Neuronal stem cell (in vitro differentiated cells): ENCODE measurements at regions not wholly inside any gene's neighbourhood (a gene's known extent, or its start where the extent isn't known, plus 50 kb on each side); places are given as distances from the start of the nearest gene placed in this dataset.
"Not testable (repeated sequence)": the region's sequence is repeated elsewhere in the genome, so short reads cannot be mapped to it uniquely, and the experiment has no call there.

Experiments used
- DNase-seq: peaks from one replicate; pipeline ENCODE4 v3.0.0-alpha.2; 2013; ENCODE audit warnings: low spot score
- H2AFZ ChIP-seq: one replicate; pipeline ENCODE4 v1.6.1; 2013; ENCODE audit warnings: mild to moderate bottlenecking, low read length, inconsistent platforms
- H2AK5ac ChIP-seq: 2 replicates; pipeline ENCODE4 v1.6.1; 2013; ENCODE audit warnings: low read depth, mild to moderate bottlenecking, inconsistent platforms, low read length, moderate library complexity, mixed read lengths
- H2BK120ac ChIP-seq: 2 replicates; pipeline ENCODE4 v1.6.1; 2013; ENCODE audit warnings: low read depth, mild to moderate bottlenecking, inconsistent platforms, low read length, moderate library complexity, mixed read lengths
- H2BK12ac ChIP-seq: one replicate; pipeline ENCODE4 v1.6.1; 2013; ENCODE audit warnings: low read length, inconsistent platforms
- H2BK15ac ChIP-seq: 2 replicates; pipeline ENCODE4 v1.6.1; 2013; ENCODE audit warnings: mild to moderate bottlenecking, low read length, inconsistent platforms, mixed read lengths
- H2BK5ac ChIP-seq: one replicate; pipeline ENCODE4 v1.6.1; 2013; ENCODE audit warnings: inconsistent platforms, mild to moderate bottlenecking, low read length, moderate library complexity
- H3K14ac ChIP-seq: one replicate; pipeline ENCODE4 v1.6.1; 2013; ENCODE audit warnings: low read length, inconsistent platforms
- H3K18ac ChIP-seq: 2 replicates; pipeline ENCODE4 v1.6.1; 2013; ENCODE audit warnings: low read length, inconsistent platforms
- H3K23ac ChIP-seq: 2 replicates; pipeline ENCODE4 v1.6.1; 2013; ENCODE audit warnings: low read depth, mild to moderate bottlenecking, mixed read lengths, low read length, inconsistent platforms; ENCODE audit not compliant: poor library complexity
- H3K27ac ChIP-seq: replicated peaks from 3 replicates; pipeline ENCODE4 v1.5.1; 2013; ENCODE audit warnings: low read length, inconsistent platforms
- H3K27me3 ChIP-seq, 3 experiments: 2 replicates each; pipeline ENCODE4 v1.6.1; 2013; ENCODE audit warnings: low read length in 3 of 3, mild to moderate bottlenecking in 2 of 3, inconsistent platforms in 1 of 3, low read depth in 1 of 3, mixed read lengths in 1 of 3, moderate library complexity in 1 of 3; ENCODE audit not compliant: control insufficient read depth in 3 of 3, insufficient read depth in 3 of 3
- H3K36me3 ChIP-seq, 2 donors: replicated peaks in 1 of 2; 2 replicates each; pipeline ENCODE4 v1.6.1; 2013; ENCODE audit warnings: low read length in 2 of 2; ENCODE audit not compliant: control insufficient read depth in 2 of 2, insufficient read depth in 2 of 2
- H3K4ac ChIP-seq: 2 replicates; pipeline ENCODE4 v1.6.1; 2013; ENCODE audit warnings: inconsistent platforms, mild to moderate bottlenecking, low read length, moderate library complexity
- H3K4me1 ChIP-seq, 2 donors: 1 replicate in 1 of 2; 2 replicates in 1 of 2; pipeline ENCODE4 v1.6.1; 2013; ENCODE audit warnings: low read length in 2 of 2, low read depth in 1 of 2; ENCODE audit not compliant: control insufficient read depth in 2 of 2, insufficient read depth in 1 of 2
- H3K4me2 ChIP-seq: one replicate; pipeline ENCODE4 v1.6.1; 2013; ENCODE audit warnings: mild to moderate bottlenecking, low read length, inconsistent platforms; ENCODE audit not compliant: insufficient read depth, poor library complexity, severe bottlenecking
- H3K4me3 ChIP-seq, 2 donors: 2 replicates each; pipeline ENCODE4 v1.5.1; 2013; ENCODE audit warnings: low read length in 2 of 2, mild to moderate bottlenecking in 2 of 2, inconsistent platforms in 1 of 2, moderate library complexity in 1 of 2
- H3K79me1 ChIP-seq: one replicate; pipeline ENCODE4 v1.6.1; 2013; ENCODE audit warnings: low read depth, mild to moderate bottlenecking, inconsistent platforms, low read length, moderate library complexity
- H3K9ac ChIP-seq: one replicate; pipeline ENCODE4 v1.6.1; 2013; ENCODE audit warnings: mild to moderate bottlenecking, low read depth, low read length, inconsistent platforms; ENCODE audit not compliant: poor library complexity
- H3K9me3 ChIP-seq, 2 donors: replicated peaks in 1 of 2; 2 replicates each; pipeline versions ENCODE3 to v1.6.1; 2013; ENCODE audit warnings: low read length in 2 of 2, mild to moderate bottlenecking in 2 of 2, inconsistent platforms in 1 of 2, low read depth in 1 of 2, mixed read lengths in 1 of 2, moderate library complexity in 1 of 2; ENCODE audit not compliant: control insufficient read depth in 2 of 2, insufficient read depth in 1 of 2
- H4K8ac ChIP-seq: one replicate; pipeline ENCODE4 v1.6.1; 2013; ENCODE audit warnings: low read depth, mild to moderate bottlenecking, inconsistent platforms, low read length, moderate library complexity
- H4K91ac ChIP-seq: one replicate; pipeline ENCODE4 v1.6.1; 2013; ENCODE audit warnings: low read length, low read depth, mild to moderate bottlenecking, inconsistent platforms; ENCODE audit not compliant: poor library complexity
- WGBS, 2 donors: extraction: QIAGEN DNeasy Blood & Tissue Kit; methylation state at CpG; one replicate each; pipeline ENCODE4 v1.1.7; 2013; ENCODE audit warnings: missing lambda C conversion rate in 2 of 2, mixed read lengths in 1 of 2; ENCODE audit not compliant: insufficient read length in 2 of 2, insufficient replicate concordance in 1 of 2; ENCODE audit errors: extremely low coverage in 2 of 2; 5-methylcytosine and 5-hydroxymethylcytosine counted together

GRCh38 chr1:188006354-188006753 is 1177.6 kb downstream of the PLA2G4A start:
- WGBS, 2 donors = no CpG with 5 or more reads among the region's 1 CpG
- Histone ChIP-seq H3K4ac (no peak overlapping the region), H3K14ac (no peak overlapping the region), H3K9me3 (no peaks in the 10 kb centered on the region), H2BK12ac (no peak overlapping the region), H2AK5ac (no peak overlapping the region), H4K91ac (no peak overlapping the region), H2BK15ac (no peak overlapping the region), H3K23ac (no peak overlapping the region), H3K18ac (no peak overlapping the region), H3K9ac (no peak overlapping the region), H3K4me2 (no peak overlapping the region), H2BK5ac (no peak overlapping the region), H3K27ac (no peak overlapping the region), H3K79me1 (no peaks in the 10 kb centered on the region), H4K8ac (no peak overlapping the region), H3K27me3 (no peaks in the 10 kb centered on the region), H3K4me3 (no peak overlapping the region), H2BK120ac (no peak overlapping the region), H3K36me3 (no peaks in the 10 kb centered on the region), H3K4me1 (no peaks in the 10 kb centered on the region), H2AFZ (peak overlapping the region; percentile 53)
- DNase-seq = no peak

- H3K9ac ChIP-seq, H3K4ac ChIP-seq, H3K27me3 ChIP-seq, H3K4me1 ChIP-seq, H3K14ac ChIP-seq, H3K18ac ChIP-seq, H4K91ac ChIP-seq, H3K4me2 ChIP-seq, H2BK12ac ChIP-seq, H3K27ac ChIP-seq, H2AK5ac ChIP-seq, H2BK120ac ChIP-seq, DNase-seq, H3K79me1 ChIP-seq, H3K9me3 ChIP-seq, H3K23ac ChIP-seq, H2BK15ac ChIP-seq, H4K8ac ChIP-seq, H3K4me3 ChIP-seq, H2BK5ac ChIP-seq, H3K36me3 ChIP-seq, H2AFZ ChIP-seq: not testable (repeated sequence)
- WGBS, 2 donors = no CpG with 5 or more reads among the region's 49 CpGs
Observed at GRCh38 chr1:188013222-188013849, 1184.6 kb downstream of the PLA2G4A start.

DNA sequence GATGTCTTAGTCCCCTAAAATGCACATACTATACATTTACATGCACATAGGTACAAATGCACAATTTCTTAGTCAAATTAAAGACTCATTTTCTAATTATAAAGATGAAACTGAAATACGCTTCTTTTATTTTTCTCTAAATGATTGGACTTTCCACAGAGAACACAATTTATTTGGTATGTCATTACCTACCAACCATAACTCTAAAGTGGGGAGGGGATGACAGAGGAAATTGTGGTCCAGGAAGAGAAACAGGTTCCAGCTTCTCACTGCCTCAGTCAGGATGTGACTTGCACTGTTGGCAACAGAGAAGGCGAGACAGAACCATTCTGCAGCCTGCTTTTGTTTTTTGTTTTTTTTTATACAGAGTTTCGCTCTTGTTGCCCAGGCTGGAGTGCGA is 1189.2 kb downstream of the PLA2G4A start:
- Histone ChIP-seq H3K4me1 (no peaks in the 10 kb centered on the region), H2AFZ (no peak overlapping the region), H2BK5ac (no peak overlapping the region), H3K36me3 (no peaks in the 10 kb centered on the region), H2AK5ac (no peak overlapping the region), H3K4me3 (no peak overlapping the region), H3K23ac (no peak overlapping the region), H3K4ac (no peak overlapping the region), H4K91ac (no peak overlapping the region), H3K4me2 (no peak overlapping the region), H3K27me3 (no peaks in the 10 kb centered on the region), H3K14ac (no peak overlapping the region), H3K9ac (no peak overlapping the region), H3K18ac (no peak overlapping the region), H4K8ac (no peak overlapping the region), H3K9me3 (no peaks in the 10 kb centered on the region), H2BK120ac (no peak overlapping the region), H2BK15ac (no peak overlapping the region), H3K79me1 (no peaks in the 10 kb centered on the region), H2BK12ac (no peak overlapping the region), H3K27ac (no peak overlapping the region)
- WGBS, 2 donors = no CpG with 5 or more reads among the region's 4 CpGs
- no peak for DNase-seq

- H3K36me3 ChIP-seq = no peaks in the 10 kb centered on the region
- no peak overlapping the region for H4K8ac ChIP-seq
- DNase-seq = no peak
- H3K79me1 ChIP-seq = no peaks in the 10 kb centered on the region
- no peak overlapping the region for H2BK12ac ChIP-seq
- no peaks in the 10 kb centered on the region for H3K4me1 ChIP-seq
- H3K27ac ChIP-seq = no peak overlapping the region
- H4K91ac ChIP-seq = no peak overlapping the region
- H2BK120ac ChIP-seq = no peak overlapping the region
- H3K4me3 ChIP-seq = no peak overlapping the region
- no peak overlapping the region for H3K4me2 ChIP-seq
- no peaks in the 10 kb centered on the region for H3K27me3 ChIP-seq
- H3K9me3 ChIP-seq = no peaks in the 10 kb centered on the region
- H3K23ac ChIP-seq = no peak overlapping the region
- H2AFZ ChIP-seq = no peak overlapping the region
- no peak overlapping the region for H3K18ac ChIP-seq
- H2BK15ac ChIP-seq = no peak overlapping the region
- no CpG with 5 or more reads among the region's 2 CpGs for WGBS, 2 donors
- H3K4ac ChIP-seq = no peak overlapping the region
- H2AK5ac ChIP-seq = no peak overlapping the region
- no peak overlapping the region for H3K9ac ChIP-seq
- H3K14ac ChIP-seq = no peak overlapping the region
- H2BK5ac ChIP-seq = no peak overlapping the region
Observed at GRCh38 chr1:188022661-188023060, 1193.9 kb downstream of the PLA2G4A start.
